A673 (cell line): ENCODE measurements at regions not wholly inside any gene's neighbourhood (a gene's known extent, or its start where the extent isn't known, plus 50 kb on each side); places are given as distances from the start of the nearest gene placed in this dataset.

Experiments used
- BruUV-seq: library from RNA; stranded (reverse); fragments of 400-500 nt; replicated peaks from 2 replicates; lab custom pipeline; 2021; lab: Mats Ljungman, UMichigan
- CTCF ChIA-PET: fragments of 300-600 bp; sonication (Branson Sonifier 250); formaldehyde crosslinking; loops from one replicate; lab custom pipeline; 2022; ENCODE audit warnings: antibody characterized with exemption; lab: Charles Lee
- POLR2A ChIA-PET: fragments of 300-600 bp; sonication (Branson Sonifier 250); formaldehyde crosslinking; loops from one replicate; lab custom pipeline; 2022; ENCODE audit warnings: antibody characterized with exemption; ENCODE audit not compliant: low non-redundant PET; lab: Charles Lee
- DNase-seq: peaks from one replicate; pipeline ENCODE4 v3.0.0-alpha.2; 2015; ENCODE audit warnings: low spot score
- H3K27ac ChIP-seq: fragments of 200-600 bp; sonication (generic); 2 replicates; pipeline ENCODE4 v1.5.1; 2016; ENCODE audit warnings: mixed run types, low read depth, mild to moderate bottlenecking, mixed read lengths, antibody characterized with exemption, low read length; ENCODE audit not compliant: poor library complexity, severe bottlenecking
- H3K27me3 ChIP-seq: fragments of 200-600 bp; sonication (generic); replicated peaks from 2 replicates; pipeline ENCODE4 v1.6.1; 2017; ENCODE audit warnings: mixed run types, low read depth, mild to moderate bottlenecking, mixed read lengths, antibody characterized with exemption, low read length; ENCODE audit not compliant: insufficient read depth, poor library complexity
- H3K36me3 ChIP-seq: fragments of 200-600 bp; sonication (generic); 2 replicates; pipeline ENCODE4 v1.6.1; 2016; ENCODE audit warnings: mixed run types, mild to moderate bottlenecking, mixed read lengths, antibody characterized with exemption, low read length; ENCODE audit not compliant: insufficient read depth, poor library complexity, severe bottlenecking
- H3K4me1 ChIP-seq: fragments of 200-600 bp; sonication (generic); 2 replicates; pipeline ENCODE4 v1.6.1; 2017; ENCODE audit warnings: mixed run types, mild to moderate bottlenecking, mixed read lengths, antibody characterized with exemption, low read length; ENCODE audit not compliant: insufficient read depth, poor library complexity, severe bottlenecking
- H3K4me3 ChIP-seq: fragments of 200-600 bp; sonication (generic); 2 replicates; pipeline ENCODE4 v1.5.1; 2016; ENCODE audit warnings: low read depth, mixed run types, mild to moderate bottlenecking, mixed read lengths, low read length; ENCODE audit not compliant: poor library complexity, severe bottlenecking
- H3K9me3 ChIP-seq: fragments of 200-600 bp; sonication (generic); 2 replicates; pipeline ENCODE4 v1.6.1; 2016; ENCODE audit warnings: mixed run types, low read depth, mild to moderate bottlenecking, mixed read lengths, antibody characterized with exemption, low read length; ENCODE audit not compliant: poor library complexity, severe bottlenecking
- EZH2 ChIP-seq: fragments of 200-600 bp; sonication (generic); IDR thresholded peaks from 2 replicates; pipeline ENCODE4 v1.6.1; 2017; ENCODE audit warnings: borderline replicate concordance, low read depth, mild to moderate bottlenecking, mixed read lengths, antibody characterized with exemption, low read length; ENCODE audit not compliant: poor library complexity, severe bottlenecking
- intact Hi-C: fragments of 100-400 bp; cut with micrococcal nuclease; formaldehyde crosslinking; loops from one replicate; pipeline ENCODE4 v1.10.0; 2022; ENCODE audit not compliant: unreplicated experiment
- TF ChIP-seq, protein P1 (sequence below): fragments of 300-800, 200-600 bp; sonication (generic); conservative IDR thresholded peaks from 2 replicates; pipeline ENCODE4 v1.5.1; 2017; ENCODE audit warnings: low read depth, mild to moderate bottlenecking, antibody characterized with exemption, low read length, moderate library complexity, mixed read lengths

DNA sequence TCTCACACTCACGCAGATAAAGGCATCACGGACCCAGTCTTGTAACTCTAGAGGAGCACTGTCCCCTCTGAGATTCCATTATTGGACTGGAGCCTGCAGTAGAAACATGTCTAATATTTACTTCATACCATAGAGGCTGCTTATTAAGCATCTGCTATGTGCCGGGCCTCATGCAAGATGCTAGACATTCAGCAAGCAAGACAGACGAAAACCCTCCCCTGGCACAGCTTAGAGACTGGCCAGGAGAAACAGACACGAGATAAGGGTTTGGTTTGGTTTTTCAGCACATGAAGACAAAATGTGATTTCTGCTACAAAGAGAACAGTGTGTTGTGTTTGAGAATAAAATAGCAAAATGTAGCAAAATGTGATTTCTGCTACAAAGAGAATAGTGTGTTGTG is 719.2 kb downstream of the MED13L start:
- Histone ChIP-seq H3K27me3 (no peaks in the 10 kb centered on the region), H3K36me3 (no peaks in the 10 kb centered on the region), H3K9me3 (no peaks in the 10 kb centered on the region), H3K4me1 (no peaks in the 10 kb centered on the region), H3K4me3 (no peak overlapping the region), H3K27ac (no peak overlapping the region)
- TF ChIP-seq, protein P1, sequence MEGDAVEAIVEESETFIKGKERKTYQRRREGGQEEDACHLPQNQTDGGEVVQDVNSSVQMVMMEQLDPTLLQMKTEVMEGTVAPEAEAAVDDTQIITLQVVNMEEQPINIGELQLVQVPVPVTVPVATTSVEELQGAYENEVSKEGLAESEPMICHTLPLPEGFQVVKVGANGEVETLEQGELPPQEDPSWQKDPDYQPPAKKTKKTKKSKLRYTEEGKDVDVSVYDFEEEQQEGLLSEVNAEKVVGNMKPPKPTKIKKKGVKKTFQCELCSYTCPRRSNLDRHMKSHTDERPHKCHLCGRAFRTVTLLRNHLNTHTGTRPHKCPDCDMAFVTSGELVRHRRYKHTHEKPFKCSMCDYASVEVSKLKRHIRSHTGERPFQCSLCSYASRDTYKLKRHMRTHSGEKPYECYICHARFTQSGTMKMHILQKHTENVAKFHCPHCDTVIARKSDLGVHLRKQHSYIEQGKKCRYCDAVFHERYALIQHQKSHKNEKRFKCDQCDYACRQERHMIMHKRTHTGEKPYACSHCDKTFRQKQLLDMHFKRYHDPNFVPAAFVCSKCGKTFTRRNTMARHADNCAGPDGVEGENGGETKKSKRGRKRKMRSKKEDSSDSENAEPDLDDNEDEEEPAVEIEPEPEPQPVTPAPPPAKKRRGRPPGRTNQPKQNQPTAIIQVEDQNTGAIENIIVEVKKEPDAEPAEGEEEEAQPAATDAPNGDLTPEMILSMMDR, result no peak
- TF ChIP-seq EZH2, result no peak
- DNase-seq, result no peak
- ChIA-PET POLR2A (no interaction called here), CTCF (no interaction called here)
- intact Hi-C loops, result no loop called here
- BruUV-seq, result no TSS peak

DNA sequence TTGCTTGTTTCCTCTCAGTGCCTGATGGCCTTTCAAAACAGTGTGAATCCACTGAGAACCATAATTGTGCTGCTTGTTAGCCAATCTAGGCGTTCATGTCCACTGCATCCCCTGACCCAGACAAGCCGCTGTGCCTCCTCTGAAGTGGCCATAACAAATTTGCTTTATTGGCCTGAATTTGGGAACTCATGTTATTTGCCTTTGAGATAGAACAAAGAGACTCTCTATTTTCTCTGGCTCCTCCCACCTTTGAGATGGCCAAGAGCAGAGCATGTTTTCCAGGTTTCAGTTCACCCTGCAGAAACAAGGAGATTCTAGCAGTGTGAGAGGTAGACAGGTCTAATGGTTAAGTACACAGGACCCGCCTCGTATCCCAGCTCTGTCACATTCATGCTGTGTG is 723.9 kb downstream of the MED13L start:
- POLR2A ChIA-PET, result interaction anchor here (0.6 kb wide), 1 partner anchor 9 kb away, joined by 4 read pairs; no protein-coding TSS in a partner anchor
- H3K36me3 ChIP-seq, result no peaks in the 10 kb centered on the region
- CTCF ChIA-PET, result no interaction called here
- H3K27ac ChIP-seq, result no peak overlapping the region
- intact Hi-C loops, result no loop called here
- no peaks in the 10 kb centered on the region for H3K27me3 ChIP-seq
- no TSS peak for BruUV-seq
- TF ChIP-seq EZH2, result no peak
- TF ChIP-seq, protein P1, result no peak
- H3K9me3 ChIP-seq, result no peaks in the 10 kb centered on the region
- DNase-seq, result no peak
- no peak overlapping the region for H3K4me3 ChIP-seq
- no peaks in the 10 kb centered on the region for H3K4me1 ChIP-seq

DNA sequence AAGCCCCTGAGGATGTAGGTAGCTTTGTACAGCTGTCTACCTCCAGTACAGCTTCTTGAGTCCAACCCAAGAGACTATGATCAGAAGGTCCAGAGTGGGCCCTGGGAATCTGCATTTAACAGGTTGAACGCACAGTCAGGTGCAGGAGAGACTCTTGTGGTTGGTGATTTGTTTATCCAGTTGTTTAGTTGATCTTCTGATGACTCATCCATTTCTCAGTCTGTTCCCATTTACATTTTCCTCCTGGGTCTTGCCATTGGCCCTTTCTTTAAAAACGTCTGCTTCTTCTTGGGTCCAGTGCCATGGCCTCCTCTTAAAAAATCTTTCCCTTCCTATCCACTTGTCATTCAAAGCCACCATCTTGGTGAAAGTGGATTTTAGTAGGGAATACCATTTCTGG is 734.2 kb downstream of the MED13L start:
- Histone ChIP-seq H3K4me1 (no peaks in the 10 kb centered on the region), H3K9me3 (peaks cover 4% of the 10 kb centered on the region), H3K27me3 (no peaks in the 10 kb centered on the region), H3K4me3 (no peak overlapping the region), H3K27ac (no peak overlapping the region), H3K36me3 (no peaks in the 10 kb centered on the region)
- no TSS peak for BruUV-seq
- CTCF ChIA-PET, result no interaction called here
- TF ChIP-seq, protein P1, result no peak
- no peak for TF ChIP-seq EZH2
- POLR2A ChIA-PET, result no interaction called here
- intact Hi-C loops, result no loop called here
- no peak for DNase-seq
